PC-3 (cell line): ENCODE measurements at regions not wholly inside any gene's neighbourhood (a gene's known extent, or its start where the extent isn't known, plus 50 kb on each side); places are given as distances from the start of the nearest gene placed in this dataset.

ENCODE experiments used
- CTCF ChIP-seq: fragments of 300-600 bp; sonication (generic); conservative IDR thresholded peaks from 2 replicates; pipeline ENCODE4 v1.5.1; 2017; ENCODE audit warnings: antibody characterized with exemption, low read depth, mild to moderate bottlenecking, low read length
- EZH2 ChIP-seq: fragments of 300-600 bp; sonication (generic); IDR thresholded peaks from one replicate; pipeline ENCODE4 v1.6.1; 2017; ENCODE audit warnings: antibody characterized with exemption, mild to moderate bottlenecking, low read length; ENCODE audit not compliant: unreplicated experiment

GRCh38 chr7:145633513-145633912, 483.1 kb upstream of the CNTNAP2 start:
- no peak for TF ChIP-seq CTCF
- no peak for TF ChIP-seq EZH2
